ENCODE measurements at regions not wholly inside any gene's neighbourhood (a gene's known extent, or its start where the extent isn't known, plus 50 kb on each side); places are given as distances from the start of the nearest gene placed in this dataset.

DNA sequence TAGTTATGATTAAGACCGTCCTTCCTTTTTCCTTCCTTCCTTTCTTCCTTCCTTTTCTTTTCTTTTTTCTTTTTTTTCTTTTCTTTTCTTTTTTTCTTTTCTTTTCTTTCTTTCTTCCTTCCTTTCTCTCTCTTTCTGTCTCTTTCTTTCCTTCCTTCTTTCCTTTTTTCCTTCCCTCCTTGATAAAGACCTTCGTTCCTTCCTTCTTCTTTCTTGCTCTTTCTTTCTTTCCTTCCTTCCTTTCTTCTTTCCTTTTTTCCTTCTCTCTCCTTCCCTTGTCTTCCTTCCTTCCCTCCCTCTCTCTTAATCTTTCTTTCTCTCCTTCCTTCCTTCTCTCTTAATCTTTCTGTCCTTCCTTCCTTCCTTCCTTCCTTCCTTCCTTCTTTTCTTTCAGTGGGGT lies 130.9 kb downstream of the PAPOLA start:
- no peak for TF ChIP-seq EZH2 (IDR thresholded peaks at IDR 0.05; ENCODE audit: borderline replicate concordance, low read depth, low read length, poor library complexity, severe bottlenecking)
- TF ChIP-seq, protein P1, sequence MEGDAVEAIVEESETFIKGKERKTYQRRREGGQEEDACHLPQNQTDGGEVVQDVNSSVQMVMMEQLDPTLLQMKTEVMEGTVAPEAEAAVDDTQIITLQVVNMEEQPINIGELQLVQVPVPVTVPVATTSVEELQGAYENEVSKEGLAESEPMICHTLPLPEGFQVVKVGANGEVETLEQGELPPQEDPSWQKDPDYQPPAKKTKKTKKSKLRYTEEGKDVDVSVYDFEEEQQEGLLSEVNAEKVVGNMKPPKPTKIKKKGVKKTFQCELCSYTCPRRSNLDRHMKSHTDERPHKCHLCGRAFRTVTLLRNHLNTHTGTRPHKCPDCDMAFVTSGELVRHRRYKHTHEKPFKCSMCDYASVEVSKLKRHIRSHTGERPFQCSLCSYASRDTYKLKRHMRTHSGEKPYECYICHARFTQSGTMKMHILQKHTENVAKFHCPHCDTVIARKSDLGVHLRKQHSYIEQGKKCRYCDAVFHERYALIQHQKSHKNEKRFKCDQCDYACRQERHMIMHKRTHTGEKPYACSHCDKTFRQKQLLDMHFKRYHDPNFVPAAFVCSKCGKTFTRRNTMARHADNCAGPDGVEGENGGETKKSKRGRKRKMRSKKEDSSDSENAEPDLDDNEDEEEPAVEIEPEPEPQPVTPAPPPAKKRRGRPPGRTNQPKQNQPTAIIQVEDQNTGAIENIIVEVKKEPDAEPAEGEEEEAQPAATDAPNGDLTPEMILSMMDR (conservative IDR thresholded peaks at IDR 0.05; ENCODE audit: low read depth, low read length): no peak
